GM12872 (cell line): ENCODE measurements at regions not wholly inside any gene's neighbourhood (a gene's known extent, or its start where the extent isn't known, plus 50 kb on each side); places are given as distances from the start of the nearest gene placed in this dataset.

ENCODE experiments used
- TF ChIP-seq, protein P1 (sequence below): IDR thresholded peaks from 3 replicates; pipeline ENCODE4 v1.5.1; 2011; ENCODE audit warnings: low read depth, mild to moderate bottlenecking, low read length, moderate library complexity; ENCODE audit not compliant: insufficient read depth

GRCh38 chr2:152822676-152823075 lies 104.3 kb downstream of the ARL6IP6 start:
- TF ChIP-seq, protein P1, sequence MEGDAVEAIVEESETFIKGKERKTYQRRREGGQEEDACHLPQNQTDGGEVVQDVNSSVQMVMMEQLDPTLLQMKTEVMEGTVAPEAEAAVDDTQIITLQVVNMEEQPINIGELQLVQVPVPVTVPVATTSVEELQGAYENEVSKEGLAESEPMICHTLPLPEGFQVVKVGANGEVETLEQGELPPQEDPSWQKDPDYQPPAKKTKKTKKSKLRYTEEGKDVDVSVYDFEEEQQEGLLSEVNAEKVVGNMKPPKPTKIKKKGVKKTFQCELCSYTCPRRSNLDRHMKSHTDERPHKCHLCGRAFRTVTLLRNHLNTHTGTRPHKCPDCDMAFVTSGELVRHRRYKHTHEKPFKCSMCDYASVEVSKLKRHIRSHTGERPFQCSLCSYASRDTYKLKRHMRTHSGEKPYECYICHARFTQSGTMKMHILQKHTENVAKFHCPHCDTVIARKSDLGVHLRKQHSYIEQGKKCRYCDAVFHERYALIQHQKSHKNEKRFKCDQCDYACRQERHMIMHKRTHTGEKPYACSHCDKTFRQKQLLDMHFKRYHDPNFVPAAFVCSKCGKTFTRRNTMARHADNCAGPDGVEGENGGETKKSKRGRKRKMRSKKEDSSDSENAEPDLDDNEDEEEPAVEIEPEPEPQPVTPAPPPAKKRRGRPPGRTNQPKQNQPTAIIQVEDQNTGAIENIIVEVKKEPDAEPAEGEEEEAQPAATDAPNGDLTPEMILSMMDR = no peak

DNA sequence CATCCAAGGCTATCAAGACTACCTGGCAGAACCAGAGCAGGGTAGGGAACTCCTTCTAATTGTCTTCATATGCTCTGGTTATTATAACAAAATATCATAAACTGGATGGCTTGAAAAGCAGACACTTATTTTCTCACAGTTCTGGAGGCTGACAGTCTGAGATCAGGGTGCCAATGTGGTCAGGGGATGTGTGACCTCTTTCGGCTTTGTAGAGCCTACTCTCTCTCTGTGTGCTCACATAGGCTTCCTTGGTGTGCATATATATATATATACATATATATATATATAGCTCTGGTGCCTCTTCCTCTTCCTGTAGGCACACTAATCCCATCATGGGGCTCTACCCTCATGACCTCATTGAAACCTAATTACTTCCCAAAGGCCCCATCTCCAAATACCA lies 101.6 kb downstream of the ARL6IP6 start:
- TF ChIP-seq, protein P1 = no peak

GRCh38 chr2:152815634-152816257 lies 97.3 kb downstream of the ARL6IP6 start:
- TF ChIP-seq, protein P1 = no peak

DNA sequence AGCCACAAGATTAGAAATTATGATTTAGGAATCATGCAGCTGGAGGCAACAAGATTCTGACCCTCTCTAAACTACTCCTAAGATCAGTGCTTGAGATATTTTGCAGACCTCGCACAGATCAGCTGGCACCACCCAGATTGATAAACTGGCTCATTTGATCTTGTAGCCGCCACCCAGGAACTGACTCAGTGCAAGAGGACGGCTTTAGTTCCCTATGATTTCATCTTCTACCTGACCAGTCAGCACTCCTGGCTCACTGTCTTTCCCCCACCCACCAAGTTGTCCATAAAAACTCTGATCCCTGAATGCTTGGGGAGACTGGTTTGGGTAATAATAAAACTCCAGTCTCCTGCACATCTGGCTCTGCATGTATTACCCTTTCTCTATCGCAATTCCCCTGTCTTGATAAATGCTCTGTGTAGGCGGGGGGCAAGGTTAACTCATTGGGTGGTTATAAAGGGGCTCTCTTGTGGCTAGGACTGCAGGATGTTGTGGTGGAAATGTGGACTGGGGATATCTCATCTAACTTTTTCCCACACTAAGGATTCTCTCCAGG lies 96.1 kb downstream of the ARL6IP6 start:
- TF ChIP-seq, protein P1 = no peak

DNA sequence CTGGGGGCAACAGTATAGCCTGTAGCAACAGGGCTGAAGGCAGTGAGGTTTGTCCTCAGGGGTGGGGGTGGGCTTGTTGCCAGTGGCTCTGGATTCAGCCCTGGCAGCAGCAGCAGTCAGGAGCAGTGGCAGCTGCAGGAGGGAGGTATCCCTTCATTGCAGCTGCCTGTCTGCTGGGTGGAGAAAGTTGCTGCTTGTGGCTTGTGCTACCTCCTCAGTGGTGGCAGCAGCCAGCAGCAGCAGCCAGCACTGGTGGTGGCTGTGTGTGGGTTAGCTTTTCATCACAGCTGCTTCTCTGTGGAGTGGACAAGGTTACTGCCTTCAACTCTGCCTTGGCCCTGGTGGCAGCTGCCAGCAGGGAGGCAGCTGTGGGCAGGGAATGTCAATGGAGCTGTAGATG lies 94.9 kb downstream of the ARL6IP6 start:
- TF ChIP-seq, protein P1 = no peak
